BJ (cell line): ENCODE measurements at regions not wholly inside any gene's neighbourhood (a gene's known extent, or its start where the extent isn't known, plus 50 kb on each side); places are given as distances from the start of the nearest gene placed in this dataset.
"Not testable (repeated sequence)": the region's sequence is repeated elsewhere in the genome, so short reads cannot be mapped to it uniquely, and the experiment has no call there.

Experiments
- CTCF ChIA-PET: fragments of 350-600 bp; formaldehyde crosslinking; extraction: SDS; loops from one replicate; lab custom pipeline; 2021; ENCODE audit warnings: antibody characterized with exemption, inconsistent platforms; lab: Yijun Ruan, JAX
- POLR2A ChIA-PET: fragments of 300-600 bp; sonication (Branson Sonifier 250); formaldehyde crosslinking; extraction: SDS; loops from one replicate; lab custom pipeline; 2021; ENCODE audit warnings: antibody characterized with exemption; lab: Charles Lee
- DNase-seq: peaks from one replicate; pipeline ENCODE4 v3.0.0-alpha.2; 2011; ENCODE audit warnings: low read depth
- H3K27me3 ChIP-seq: 2 replicates; pipeline ENCODE4 v1.6.0; 2011; ENCODE audit warnings: low read length; ENCODE audit not compliant: control insufficient read depth, insufficient read depth
- H3K36me3 ChIP-seq: 2 replicates; pipeline ENCODE4 v1.5.1; 2011; ENCODE audit warnings: low read length; ENCODE audit not compliant: control insufficient read depth, insufficient read depth
- H3K4me3 ChIP-seq: 2 replicates; pipeline ENCODE4 v1.5.1; 2011; ENCODE audit warnings: low read depth, mild to moderate bottlenecking, control low read depth, low read length
- TF ChIP-seq, protein P1 (sequence below): IDR thresholded peaks from 2 replicates; pipeline ENCODE4 v1.5.1; 2011; ENCODE audit warnings: low read depth, mild to moderate bottlenecking, control low read depth, inconsistent platforms, low read length, moderate library complexity; ENCODE audit not compliant: insufficient read depth

DNA sequence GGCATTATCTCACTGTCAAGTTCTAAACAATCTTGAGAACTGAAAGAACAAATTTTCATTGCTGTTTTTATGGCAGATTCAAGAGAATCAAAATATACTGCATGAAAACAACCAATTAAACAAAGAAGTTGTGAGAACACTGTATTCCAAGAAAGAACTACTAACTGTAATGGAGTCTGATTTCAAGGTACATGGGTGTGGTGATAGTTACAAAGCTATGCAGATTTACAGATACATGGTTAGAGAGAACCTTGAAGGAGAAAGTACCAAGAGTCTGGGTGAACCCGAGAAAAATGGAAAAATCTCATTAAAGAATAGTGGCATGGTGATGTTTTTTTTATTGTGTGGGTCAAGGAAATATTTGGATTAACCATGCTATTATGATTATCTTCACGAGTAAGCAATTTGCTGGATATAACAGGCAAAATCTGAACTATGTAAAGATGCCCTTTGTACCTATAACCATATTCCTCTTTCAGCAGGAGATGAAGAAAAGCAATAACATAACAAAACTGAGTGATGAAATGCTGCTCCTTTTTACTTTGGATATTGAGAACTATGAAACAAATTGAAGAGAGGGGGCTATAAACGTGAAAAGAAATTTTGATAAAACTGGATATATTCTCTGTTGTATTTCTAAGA lies 100.4 kb downstream of the PLSCR2 start:
- ChIA-PET CTCF (interaction anchor here (1.0 kb wide), 1 partner anchor 120 kb away, joined by 3 read pairs; no protein-coding TSS in a partner anchor), POLR2A (no interaction called here)
- no peak for DNase-seq
- Histone ChIP-seq H3K36me3 (no peaks in the 10 kb centered on the region), H3K4me3 (no peak overlapping the region), H3K27me3 (no peaks in the 10 kb centered on the region)
- TF ChIP-seq, protein P1, sequence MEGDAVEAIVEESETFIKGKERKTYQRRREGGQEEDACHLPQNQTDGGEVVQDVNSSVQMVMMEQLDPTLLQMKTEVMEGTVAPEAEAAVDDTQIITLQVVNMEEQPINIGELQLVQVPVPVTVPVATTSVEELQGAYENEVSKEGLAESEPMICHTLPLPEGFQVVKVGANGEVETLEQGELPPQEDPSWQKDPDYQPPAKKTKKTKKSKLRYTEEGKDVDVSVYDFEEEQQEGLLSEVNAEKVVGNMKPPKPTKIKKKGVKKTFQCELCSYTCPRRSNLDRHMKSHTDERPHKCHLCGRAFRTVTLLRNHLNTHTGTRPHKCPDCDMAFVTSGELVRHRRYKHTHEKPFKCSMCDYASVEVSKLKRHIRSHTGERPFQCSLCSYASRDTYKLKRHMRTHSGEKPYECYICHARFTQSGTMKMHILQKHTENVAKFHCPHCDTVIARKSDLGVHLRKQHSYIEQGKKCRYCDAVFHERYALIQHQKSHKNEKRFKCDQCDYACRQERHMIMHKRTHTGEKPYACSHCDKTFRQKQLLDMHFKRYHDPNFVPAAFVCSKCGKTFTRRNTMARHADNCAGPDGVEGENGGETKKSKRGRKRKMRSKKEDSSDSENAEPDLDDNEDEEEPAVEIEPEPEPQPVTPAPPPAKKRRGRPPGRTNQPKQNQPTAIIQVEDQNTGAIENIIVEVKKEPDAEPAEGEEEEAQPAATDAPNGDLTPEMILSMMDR: no peak

DNA sequence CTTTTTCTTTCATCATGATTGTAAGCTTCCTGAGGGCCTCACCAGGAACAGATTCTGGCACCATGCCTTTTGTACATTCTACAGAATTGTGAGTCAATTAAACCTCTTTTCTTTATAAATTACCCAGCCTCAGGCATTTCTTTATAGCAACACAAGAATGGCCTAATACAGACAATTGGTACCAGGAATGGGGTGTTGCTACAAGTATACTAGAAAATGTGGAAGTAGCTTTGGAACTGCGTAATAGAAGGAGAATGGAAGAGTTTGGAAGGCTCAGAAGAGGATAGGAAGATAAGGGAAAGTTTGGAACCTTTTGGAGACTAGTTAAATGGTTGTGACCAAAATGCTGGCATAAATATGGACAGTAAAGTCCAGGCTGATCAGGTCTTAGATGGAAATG lies 108.9 kb upstream of the PLSCR4 start:
- Histone ChIP-seq H3K27me3 (no peaks in the 10 kb centered on the region), H3K36me3 (no peaks in the 10 kb centered on the region), H3K4me3 (no peak overlapping the region)
- ChIA-PET POLR2A (no interaction called here), CTCF (no interaction called here)
- no peak for DNase-seq
- TF ChIP-seq, protein P1: no peak

DNA sequence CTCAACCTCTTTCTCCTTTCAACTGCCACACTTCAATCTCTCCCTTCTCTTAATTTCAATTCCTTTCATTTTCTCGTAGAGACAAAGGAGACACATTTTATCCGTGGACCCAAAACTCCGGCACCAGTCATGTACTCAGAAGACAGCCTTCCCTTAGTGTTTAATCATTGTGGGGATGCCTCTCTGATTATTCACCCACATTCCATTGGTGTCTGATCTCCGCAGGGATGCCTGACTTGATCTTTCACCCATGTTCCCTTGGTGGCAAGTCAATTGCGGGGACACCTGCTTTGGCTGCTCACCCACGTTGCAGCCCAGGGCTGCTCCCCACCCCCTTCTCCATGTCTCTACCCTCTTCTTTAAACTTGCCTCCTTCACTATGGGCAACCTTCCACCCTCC lies 103.5 kb upstream of the PLSCR4 start:
- DNase-seq, CTCF ChIA-PET, H3K36me3 ChIP-seq, H3K4me3 ChIP-seq, POLR2A ChIA-PET, H3K27me3 ChIP-seq: not testable (repeated sequence)

DNA sequence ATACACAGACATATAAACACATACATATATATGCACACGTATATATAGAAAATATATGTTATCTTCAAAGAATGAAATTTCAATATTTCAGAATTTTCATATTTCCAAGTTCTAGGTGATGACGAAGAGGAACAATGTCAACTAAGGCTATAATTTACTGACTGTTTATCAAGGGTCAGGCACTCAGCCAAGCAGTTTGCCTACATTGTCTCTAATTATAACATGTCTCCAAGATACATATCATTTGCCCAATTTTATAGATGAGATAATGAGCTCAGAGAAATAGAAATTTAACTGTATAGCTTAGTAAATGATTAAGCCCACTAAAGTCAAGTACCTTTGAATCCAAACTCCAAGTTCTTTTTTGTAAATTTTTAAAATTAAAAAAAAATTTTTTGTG lies 99.9 kb upstream of the PLSCR4 start:
- TF ChIP-seq, protein P1: no peak
- Histone ChIP-seq H3K4me3 (no peak overlapping the region), H3K36me3 (no peaks in the 10 kb centered on the region), H3K27me3 (no peaks in the 10 kb centered on the region)
- CTCF ChIA-PET: no interaction called here
- POLR2A ChIA-PET: no interaction called here
- DNase-seq: no peak

DNA sequence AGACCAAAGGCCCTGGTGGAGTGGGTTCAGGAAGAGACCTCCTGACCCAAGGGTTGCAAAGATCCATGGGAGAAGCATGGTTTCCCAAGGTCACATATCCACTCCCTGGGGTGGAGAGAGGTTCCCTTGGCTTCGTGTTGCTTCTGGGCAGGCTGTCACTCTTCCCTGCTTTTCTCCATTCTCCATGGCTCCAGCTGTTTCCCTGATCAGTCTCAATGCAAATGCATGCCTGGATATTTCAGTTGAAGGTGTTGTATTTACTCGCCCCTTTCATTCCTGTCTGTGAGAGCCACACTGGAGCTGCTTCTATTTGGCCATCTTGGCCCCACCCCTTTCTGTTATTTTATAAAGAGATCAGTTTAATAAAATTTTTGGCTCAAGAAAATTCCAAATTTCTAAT lies 95.0 kb upstream of the PLSCR4 start:
- POLR2A ChIA-PET: no interaction called here
- no peak overlapping the region for H3K4me3 ChIP-seq
- no peak for DNase-seq
- TF ChIP-seq, protein P1: no peak
- no peaks in the 10 kb centered on the region for H3K27me3 ChIP-seq
- H3K36me3 ChIP-seq: no peaks in the 10 kb centered on the region
- CTCF ChIA-PET: interaction anchor here (1.0 kb wide), 1 partner anchor 19 kb away, joined by 4 read pairs; no protein-coding TSS in a partner anchor

DNA sequence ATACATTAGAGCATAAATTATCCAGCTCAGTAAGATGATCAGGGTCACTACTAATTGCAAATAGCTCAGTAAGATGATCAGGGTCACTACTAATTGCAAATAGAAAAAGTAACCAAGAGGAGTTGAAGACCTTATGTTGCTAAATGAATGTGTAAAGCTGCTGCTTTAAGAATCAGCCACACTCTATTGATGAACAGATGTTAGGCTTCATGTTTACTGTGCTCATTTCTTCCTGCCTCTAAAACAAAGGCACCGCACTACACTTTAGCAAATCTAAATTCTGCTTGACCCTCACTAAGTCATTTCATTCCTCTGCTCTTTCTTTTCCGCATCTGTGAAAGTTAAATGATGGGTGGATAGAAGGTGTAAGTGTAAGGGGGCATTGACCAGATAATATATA lies 92.6 kb upstream of the PLSCR4 start:
- no peak for DNase-seq
- ChIA-PET POLR2A (no interaction called here), CTCF (no interaction called here)
- Histone ChIP-seq H3K4me3 (no peak overlapping the region), H3K36me3 (no peaks in the 10 kb centered on the region), H3K27me3 (no peaks in the 10 kb centered on the region)
- TF ChIP-seq, protein P1: no peak
